HG02970 (cell line): ENCODE measurements at regions not wholly inside any gene's neighbourhood (a gene's known extent, or its start where the extent isn't known, plus 50 kb on each side); places are given as distances from the start of the nearest gene placed in this dataset.

Experiments used
- ATAC-seq: cut with Tn5 transposase; IDR thresholded peaks from one replicate; pipeline ENCODE4 v1.9.1; 2021; ENCODE audit warnings: mild to moderate bottlenecking, moderate library complexity, moderate number of reproducible peaks; ENCODE audit not compliant: unreplicated experiment, low FRiP score

DNA sequence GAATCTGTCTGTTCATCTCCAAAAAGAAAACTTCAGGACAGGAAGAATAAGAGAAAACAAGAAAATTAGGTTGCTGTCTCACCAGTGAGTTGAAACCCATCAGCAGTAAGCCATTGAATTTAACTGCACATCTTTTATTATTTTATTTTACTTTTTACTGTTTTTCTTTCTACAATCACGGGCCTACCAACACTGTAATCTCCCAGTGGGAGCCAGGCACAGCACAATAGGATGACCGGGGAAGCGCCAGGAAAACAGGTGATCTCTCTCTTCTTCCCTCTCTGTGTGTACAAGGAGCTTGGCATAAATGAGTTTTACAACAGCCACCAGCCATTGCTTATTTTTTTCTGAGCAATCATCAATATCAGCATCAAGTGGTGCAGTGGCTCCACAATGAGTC is 113.1 kb upstream of the ESRRG start:
- no peak for ATAC-seq

DNA sequence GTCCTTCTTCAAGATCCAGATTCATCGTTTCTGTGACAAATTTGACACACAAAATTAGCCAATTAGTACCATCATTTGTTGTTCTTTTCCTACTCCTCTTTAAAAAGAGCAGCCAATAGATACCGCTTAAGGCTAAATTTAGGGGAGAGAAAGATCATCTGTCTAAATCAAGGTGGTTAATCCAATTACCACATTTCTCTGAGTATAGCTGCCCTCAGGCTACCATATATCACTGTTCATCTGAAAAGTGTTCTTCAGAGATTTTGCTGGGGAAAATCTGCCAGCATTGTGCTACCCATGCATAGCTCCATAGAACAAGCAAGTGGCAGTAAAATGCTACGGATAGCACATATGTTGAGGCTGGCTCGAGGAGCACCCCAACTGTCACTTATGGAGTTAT is 110.3 kb upstream of the ESRRG start:
- ATAC-seq: no peak

DNA sequence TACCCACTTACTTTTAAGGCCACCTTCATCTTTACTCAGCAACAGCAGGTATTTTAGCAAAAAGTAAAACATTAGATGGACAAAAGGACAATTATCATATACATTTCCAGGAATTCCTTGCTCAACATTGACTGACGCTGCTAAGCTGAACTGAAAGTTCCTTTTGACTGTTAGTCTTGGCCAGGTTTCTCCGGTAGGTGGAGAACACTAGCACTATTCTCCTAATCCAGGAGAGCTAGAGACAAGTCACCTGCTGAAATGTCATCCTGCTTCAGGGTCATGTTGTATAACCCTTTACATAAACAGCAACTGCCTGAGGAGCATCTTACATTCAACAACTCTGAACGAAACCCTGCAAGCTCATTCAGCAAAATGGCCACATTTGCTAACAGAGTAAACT is 109.0 kb upstream of the ESRRG start:
- no peak for ATAC-seq

DNA sequence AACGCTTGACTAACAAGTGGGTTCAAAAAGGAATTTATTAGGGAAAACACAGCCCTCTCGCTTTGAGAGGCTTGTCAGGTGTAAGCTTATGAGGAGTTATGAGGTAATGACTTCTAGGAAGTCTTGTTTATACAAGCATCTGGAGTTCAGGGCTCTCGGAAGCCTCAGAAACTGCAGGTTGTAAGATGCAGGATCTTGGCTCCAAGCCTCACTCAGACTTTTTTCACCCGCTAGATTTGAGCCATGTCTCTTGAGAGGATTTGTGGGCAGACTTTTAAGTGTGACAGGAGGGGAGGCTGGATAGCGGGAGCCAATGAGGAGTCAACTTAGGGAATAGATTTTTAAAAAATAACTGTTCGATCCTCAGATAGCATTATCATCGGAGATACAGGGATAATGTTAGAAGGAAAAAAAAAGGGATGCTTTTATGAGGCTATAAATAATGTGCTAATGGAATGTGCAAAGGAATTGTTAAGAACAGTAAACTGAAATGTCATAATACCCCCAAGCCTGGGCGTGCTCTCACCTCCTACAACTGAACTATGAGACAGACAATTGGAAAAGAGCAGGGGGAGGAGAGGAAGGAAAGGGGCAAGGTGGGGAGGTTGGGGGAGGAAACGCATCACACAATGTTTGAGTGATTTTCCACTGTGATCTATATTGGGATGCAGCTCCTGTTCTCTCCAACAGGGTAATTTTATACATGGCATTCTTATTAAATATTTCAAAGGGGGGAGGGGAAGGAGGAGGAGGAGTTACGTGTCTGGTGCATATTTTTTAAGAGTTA is 107.4 kb upstream of the ESRRG start:
- ATAC-seq: no peak

DNA sequence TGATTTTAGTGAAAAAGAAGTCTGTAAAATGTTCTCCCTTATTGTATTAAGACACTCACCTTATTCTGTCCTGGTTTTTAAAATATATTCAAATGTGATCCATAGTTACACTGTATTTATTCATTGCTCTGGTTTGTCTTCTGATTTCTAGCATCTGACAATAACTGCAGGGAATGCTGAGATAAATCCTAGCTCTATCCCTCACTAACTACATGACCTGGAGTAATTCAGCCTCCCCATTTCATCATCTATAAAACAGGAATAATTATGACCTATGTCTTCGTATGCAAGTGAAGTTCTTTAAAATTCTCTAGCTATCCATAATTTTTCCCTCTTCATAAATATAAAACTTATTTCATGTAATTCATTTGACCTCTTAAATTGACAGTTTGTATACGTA is 104.0 kb upstream of the ESRRG start:
- ATAC-seq: no peak

DNA sequence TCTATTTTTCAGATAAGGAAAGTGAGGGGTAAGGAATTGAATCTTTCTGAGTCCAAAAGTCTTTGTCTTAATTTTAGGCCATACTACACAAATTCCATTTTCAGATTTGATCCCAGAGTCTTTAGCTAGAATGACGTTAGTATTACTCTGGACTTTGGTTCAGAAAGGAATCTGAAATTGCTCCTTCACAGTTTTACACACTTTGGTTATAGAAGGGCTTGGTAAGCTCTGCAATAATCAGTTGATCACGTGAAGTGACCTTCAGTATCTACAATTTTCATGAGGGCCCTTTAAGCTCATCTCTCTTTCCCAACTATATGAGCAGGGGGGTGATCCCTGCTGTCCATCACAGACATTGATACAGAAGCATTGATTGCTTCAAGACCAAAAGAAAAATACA is 103.4 kb upstream of the ESRRG start:
- no peak for ATAC-seq

DNA sequence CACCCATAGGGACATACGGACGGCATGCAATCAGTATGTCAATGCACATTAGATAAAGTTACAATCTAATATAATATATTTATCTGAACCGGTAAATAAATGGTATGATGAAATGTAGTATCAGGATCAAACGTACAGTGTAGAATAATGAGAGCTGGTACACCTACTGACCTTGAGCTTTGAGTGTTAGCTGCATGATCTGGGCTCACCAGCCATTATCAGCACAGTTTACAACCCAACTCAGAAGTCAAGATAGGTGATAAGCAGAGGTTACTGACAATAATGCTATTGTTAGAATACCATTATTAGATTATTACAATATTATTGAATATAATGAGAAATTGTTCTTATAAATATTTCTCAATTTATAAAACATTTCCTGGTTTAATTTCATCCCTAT is 103.0 kb upstream of the ESRRG start:
- no peak for ATAC-seq

DNA sequence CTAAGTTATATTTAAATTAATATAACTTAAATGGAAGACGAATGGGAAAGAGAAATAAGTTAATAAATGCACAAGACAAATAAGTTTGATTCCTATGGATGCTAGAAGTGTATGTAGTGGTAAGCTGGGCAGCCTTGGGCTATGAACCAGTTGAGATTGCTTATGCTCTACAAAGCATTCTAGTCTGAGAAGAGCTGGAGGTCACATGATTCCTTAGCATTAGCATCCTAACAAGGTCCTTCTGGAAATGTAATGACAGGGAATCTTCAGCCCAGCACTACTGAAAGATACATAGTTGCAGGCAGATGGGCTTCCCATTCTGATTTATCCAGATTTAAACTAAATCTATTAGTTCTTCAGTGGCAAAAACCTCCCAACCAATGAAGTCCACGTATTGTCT is 102.3 kb upstream of the ESRRG start:
- no peak for ATAC-seq

DNA sequence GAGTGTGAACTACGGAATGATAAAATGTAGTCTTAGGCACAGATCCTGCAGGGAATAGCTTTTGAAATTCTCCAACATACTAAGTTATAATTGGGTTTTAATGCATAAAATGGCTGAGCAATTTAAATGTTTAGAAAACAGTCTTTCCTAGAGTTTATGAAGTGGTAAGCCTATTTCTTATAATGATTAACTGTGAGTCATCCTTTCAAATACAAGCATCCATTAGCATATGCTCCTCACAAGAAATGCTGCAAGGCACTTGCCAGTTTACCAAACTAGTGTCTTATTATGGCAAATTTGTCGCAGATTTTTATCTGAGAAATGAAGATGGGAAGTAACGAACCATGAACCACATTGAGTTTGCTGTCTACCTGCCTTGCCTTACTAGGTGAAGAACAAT is 101.3 kb upstream of the ESRRG start:
- ATAC-seq: no peak

DNA sequence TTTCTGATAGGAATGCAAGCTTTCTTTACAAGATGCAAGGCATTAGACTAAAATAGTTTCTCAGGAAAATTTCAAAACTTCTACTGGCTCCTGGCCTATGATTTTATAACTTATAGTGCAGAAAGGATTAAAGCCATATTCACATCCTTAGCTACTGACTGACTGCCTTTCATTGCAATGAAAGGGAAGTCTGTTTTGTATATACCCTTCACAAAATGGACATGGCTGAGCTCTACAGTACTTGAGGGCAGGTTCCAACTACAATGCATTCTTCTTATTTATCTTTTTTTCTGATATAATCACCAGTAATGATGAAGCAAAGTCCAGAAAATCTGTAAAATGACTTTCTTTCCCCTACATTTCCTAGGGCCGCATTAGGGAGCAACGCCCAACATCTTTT is 100.5 kb upstream of the ESRRG start:
- ATAC-seq: no peak

DNA sequence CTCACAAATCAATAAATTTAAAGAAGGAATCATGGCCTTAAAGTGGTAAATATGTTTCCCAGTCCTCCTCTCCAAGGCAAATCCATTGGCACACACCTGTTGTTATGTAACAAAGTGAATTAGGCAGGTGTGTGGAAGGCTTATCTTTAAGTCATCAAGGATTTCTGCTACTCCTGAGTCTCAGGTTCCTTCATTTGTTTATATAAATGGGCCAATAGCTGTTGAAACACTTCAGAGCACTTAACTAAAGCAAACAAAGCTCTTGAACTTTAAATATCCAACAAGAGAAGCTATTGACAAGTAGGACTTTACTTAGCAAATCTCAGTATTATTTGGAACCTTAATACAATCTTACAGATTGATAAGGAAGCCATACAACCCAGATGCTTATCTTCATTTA is 99.3 kb upstream of the ESRRG start:
- no peak for ATAC-seq

DNA sequence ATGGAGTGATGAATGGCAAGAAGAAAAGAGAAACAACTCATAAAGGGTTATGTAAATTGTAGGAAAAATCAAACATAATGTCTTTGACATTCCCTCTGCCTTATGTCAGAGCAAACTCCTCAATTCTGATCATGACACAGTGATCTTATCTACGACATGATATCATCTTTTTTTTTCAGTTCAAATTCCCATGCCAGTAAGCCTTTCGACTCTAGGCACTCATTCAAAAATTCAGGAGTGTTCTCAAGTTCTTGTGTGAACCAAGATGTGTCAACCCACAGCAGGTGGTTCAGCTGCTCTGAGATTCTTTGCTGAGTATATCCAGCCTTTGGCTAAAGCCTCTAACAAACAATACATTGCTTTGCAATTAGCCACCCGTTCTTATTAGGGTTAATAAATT is 97.1 kb upstream of the ESRRG start:
- ATAC-seq: no peak

DNA sequence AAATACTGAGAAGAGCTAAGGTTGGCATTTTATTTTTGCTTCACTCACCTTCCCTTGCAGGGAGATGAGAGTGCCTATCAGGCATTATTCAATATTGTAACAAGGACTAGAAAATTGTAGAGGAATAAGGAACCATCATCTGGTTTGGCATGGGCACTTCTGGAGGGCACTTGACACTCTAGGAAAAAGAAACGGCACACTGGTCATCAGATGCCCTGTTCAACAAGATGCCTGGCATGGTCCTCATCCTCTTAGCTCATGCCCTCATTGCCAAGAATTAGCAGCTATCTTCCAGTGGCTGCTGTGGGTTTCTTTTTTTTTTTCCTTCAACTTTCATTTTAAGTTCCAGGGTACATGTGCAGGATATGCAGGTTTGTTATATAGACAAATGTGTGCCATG is 95.1 kb upstream of the ESRRG start:
- no peak for ATAC-seq

DNA sequence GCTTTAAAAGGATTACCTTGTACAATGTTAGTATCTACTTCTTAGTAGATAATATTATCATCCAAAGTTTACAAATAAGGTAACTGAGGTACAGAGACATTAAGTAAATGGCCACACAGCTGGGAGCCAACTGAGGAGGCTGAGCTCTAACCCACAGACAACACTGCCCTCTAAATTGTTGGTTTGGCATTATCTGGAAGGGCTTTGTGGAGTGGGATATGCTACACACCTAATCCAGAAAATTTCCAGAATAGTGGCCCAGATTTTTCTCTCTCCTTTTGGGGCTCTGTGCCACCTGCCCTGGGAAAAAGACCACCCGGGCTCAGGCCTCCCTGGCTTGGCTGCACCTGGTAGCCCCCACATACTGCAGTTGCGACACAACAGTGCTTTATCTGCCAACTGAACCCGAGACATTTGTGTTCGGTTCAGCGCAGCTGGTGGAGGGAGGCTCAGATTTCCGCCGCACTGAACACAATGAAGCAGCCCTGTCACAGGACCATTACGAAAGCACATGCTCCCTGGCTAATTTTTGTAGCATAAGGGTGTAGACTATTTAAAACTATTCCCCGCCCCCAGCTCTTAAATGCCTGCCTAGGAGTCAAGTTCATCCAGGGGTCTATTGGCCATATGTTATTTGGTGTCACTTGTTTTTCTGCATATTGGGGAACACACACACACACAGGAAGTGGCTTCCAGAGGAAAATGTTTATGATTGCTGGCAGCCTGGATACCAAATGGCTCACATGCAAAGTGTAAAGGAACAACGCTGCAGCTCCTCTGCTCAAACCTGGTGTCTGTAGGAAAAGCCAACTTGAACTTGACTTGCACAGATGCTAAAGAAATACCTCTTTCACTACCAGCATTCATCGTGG is 92.3 kb upstream of the ESRRG start:
- ATAC-seq: no peak

DNA sequence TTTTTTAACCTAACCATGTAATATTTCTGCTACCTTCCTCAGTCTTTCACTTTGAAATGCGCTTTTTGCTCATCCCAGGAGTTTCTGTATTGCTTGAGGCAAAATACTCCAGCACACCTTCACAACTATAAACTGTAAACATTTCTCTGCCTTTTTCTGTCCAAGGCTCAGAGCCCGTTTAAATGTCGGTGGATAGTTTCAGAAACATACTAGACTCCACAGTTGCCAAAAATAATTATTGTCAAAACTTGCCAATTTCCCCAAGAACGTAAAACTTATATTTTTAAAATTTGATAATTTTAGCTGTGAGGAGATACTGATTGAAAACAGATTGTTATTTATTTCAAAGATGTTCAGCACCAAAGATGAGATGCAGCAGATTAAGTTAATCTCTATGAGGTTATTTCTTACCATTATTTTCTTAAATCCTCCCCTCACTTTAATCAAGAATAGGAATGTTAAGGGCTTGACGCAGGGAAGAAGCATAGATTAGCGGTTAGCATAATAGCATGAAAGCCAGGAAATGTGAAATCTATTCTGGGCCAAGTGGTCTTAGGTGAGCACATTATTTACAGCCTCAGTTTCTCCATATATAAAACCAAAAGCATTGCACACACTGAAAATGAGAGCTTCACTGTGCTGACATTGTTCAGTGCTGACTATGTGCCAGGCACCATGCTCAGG is 91.5 kb upstream of the ESRRG start:
- ATAC-seq: no peak

DNA sequence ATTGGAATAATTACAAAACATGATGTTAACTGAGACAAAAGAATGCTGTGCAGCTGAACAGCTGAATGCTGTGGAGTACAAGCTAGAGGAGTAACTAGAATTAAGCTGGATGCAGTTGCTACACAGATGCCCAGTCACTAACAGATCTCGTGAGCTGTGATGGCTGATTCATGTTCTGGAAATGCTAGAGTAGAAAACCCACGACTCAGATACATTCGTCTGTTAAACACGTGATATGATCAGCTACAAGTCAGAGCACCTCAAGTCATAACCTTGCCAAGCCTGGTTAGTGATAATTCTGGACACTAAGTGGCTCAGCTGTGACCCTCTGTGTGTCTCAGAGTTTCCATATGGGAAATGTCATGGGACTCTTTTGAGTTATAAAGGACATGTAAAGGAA is 89.7 kb upstream of the ESRRG start:
- no peak for ATAC-seq

DNA sequence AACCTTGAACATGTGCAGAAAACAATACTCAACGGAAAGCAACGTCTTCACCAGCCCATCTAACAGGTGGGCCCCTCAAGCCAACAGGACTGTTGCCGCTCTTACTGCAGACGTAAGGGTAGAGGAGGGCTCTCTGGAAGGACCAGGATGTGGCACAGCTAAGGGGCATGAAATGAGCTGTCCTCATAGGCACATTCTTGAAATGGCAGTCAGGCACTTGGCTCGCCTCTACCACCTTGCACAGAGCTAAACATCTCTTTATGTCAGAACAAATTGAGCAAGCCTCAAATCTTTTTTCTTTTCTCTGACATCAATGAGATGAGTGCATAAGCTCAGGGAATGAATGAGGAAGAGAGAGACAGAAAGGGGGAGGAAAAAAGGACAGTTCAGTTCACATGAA is 86.4 kb upstream of the ESRRG start:
- no peak for ATAC-seq

DNA sequence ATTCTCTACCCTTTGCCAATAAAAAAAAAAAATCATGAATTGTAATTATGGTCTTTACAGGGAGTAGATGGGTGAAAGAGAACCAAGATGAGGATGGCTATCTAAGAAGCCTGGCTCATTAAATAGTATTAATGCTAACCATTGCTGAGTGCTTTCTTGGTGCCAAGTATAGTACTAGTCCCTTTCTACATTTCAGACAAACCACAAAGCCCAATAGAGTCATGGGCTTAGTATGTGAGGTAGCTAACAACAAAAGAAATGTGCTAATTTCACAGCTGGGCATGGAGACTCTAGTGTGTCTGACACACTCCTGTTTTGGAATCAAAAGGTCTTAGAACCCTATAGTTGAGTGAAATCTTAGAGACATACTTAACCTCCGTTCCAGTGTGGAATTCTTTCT is 84.5 kb upstream of the ESRRG start:
- no peak for ATAC-seq

DNA sequence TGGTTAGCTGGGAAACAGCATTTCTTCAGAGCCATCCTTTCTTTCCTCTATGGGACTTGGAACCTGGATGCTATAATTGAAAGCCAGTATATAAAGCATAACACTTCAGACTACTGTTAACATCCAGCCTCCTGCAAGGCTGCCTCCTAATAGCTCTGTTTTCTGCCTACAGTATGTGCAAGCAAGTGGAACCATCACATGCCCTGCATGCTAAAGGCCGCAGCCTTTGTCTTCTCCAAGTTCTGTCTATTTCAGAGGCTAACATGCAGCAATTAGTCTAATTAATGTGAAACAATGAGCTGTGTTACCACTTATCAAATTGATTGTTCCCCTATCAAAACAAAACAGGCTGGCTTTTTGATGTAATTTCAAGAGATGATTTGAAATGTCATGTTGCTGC is 82.7 kb upstream of the ESRRG start:
- ATAC-seq: no peak

DNA sequence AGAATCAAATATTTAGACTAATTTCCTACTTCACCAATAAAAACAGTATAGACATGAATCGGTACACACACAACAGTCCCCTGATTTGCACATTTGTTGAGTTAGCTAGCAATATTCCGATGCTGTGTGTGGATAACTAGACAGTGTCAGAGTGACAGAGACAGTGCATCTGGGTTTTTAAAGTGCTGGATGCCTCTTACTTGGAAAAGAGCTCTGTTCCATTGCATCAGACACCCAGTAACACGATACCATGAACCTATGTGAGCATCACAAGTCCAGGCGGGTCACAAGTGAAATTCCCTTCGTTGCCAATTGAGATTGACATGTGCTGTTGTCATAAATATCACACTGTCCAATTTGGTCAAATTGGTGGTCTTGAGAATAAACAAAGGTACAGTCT is 82.0 kb upstream of the ESRRG start:
- ATAC-seq: no peak

DNA sequence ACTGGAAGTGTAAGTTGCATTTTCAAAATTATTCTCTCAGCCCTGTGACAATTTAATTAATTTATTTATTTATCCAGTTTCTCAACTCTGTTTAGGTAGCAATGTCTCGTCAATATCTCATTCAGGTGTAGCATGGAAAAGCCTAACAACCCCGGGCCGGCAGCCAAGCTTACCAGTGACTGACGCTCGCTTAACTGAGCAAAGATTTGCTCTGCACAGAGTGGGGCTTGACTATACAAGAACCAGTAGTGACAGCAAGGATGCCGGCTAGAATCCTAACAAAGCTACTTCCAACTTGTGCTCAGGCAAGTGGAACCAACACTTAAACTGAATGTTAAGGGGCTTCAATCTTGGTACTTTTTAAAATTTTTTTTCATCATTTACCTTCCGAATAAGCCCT is 80.9 kb upstream of the ESRRG start:
- no peak for ATAC-seq
